RWPE2 (cell line): ENCODE measurements at regions not wholly inside any gene's neighbourhood (a gene's known extent, or its start where the extent isn't known, plus 50 kb on each side); places are given as distances from the start of the nearest gene placed in this dataset.

Source experiments
- ATAC-seq: fragments of 200-7000 bp; cut with Tn5 transposase; 3 replicates; pipeline ENCODE4 v1.9.1; 2021; ENCODE audit warnings: low read depth
- DNase-seq: peaks from one replicate; pipeline ENCODE4 v3.0.0-alpha.2; 2020; ENCODE audit warnings: low spot score
- H3K27ac ChIP-seq: fragments of 450-650 bp; 2 replicates; pipeline ENCODE4 v1.5.1; 2017; ENCODE audit warnings: mild to moderate bottlenecking; ENCODE audit not compliant: poor library complexity, severe bottlenecking
- H3K27me3 ChIP-seq: fragments of 250-450 bp; sonication (Bioruptor Pico); 2 replicates; pipeline ENCODE4 v1.5.1; 2021; ENCODE audit warnings: mild to moderate bottlenecking, moderate library complexity; ENCODE audit not compliant: insufficient read depth, poor library complexity, severe bottlenecking
- H3K36me3 ChIP-seq: fragments of 250-450 bp; sonication (Bioruptor Pico); 2 replicates; pipeline ENCODE4 v1.5.1; 2020; ENCODE audit warnings: low read depth, mild to moderate bottlenecking, moderate library complexity
- H3K4me1 ChIP-seq: fragments of 250-450 bp; sonication (Bioruptor Pico); 2 replicates; pipeline ENCODE4 v1.5.1; 2021; ENCODE audit warnings: mild to moderate bottlenecking, moderate library complexity; ENCODE audit not compliant: insufficient read depth, poor library complexity, severe bottlenecking
- H3K4me3 ChIP-seq: fragments of 250-450 bp; sonication (Bioruptor Pico); 2 replicates; pipeline ENCODE4 v1.5.1; 2021; ENCODE audit warnings: mild to moderate bottlenecking, moderate library complexity; ENCODE audit not compliant: severe bottlenecking
- H3K9me3 ChIP-seq: fragments of 250-450 bp; sonication (Bioruptor Pico); 2 replicates; pipeline ENCODE4 v1.5.1; 2021; ENCODE audit warnings: mild to moderate bottlenecking, moderate library complexity; ENCODE audit not compliant: severe bottlenecking
- CTCF ChIP-seq: fragments of 450-650 bp; IDR thresholded peaks from one replicate; pipeline ENCODE4 v1.5.1; 2017; ENCODE audit warnings: mild to moderate bottlenecking, moderate library complexity; ENCODE audit not compliant: poor library complexity, severe bottlenecking

- ATAC-seq (no peak), DNase-seq (no peak)
- Histone ChIP-seq H3K4me3 (no peak overlapping the region), H3K9me3 (no peaks in the 10 kb centered on the region), H3K27me3 (no peaks in the 10 kb centered on the region), H3K36me3 (no peaks in the 10 kb centered on the region), H3K4me1 (no peaks in the 10 kb centered on the region), H3K27ac (no peak overlapping the region)
- TF ChIP-seq CTCF: no peak
Measured at GRCh38 chr14:53237488-53237887, 84.4 kb upstream of the DDHD1 start.

DNA sequence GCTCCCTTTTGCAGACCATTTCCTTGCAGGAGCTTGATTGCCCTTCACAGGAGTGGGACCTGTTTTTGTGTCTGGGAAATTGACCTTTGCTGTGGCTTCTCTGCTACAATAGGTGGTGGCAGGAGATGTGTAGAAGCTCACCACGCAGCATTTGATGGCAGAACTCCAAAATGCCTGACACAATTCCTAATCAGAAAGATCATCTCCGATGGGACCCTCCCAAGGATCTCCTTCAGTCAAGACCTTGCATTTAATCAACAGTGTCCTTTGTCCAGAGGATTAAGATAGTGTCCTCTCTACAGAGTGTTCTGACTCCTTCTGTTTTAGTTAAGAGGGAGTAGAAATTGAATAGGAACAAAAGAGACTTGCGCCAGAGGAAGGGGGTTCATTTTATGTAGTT lies 83.6 kb upstream of the DDHD1 start:
- Histone ChIP-seq H3K4me3 (no peak overlapping the region), H3K9me3 (no peaks in the 10 kb centered on the region), H3K36me3 (no peaks in the 10 kb centered on the region), H3K27ac (no peak overlapping the region), H3K4me1 (no peaks in the 10 kb centered on the region), H3K27me3 (no peaks in the 10 kb centered on the region)
- no peak for TF ChIP-seq CTCF
- ATAC-seq: no peak
- DNase-seq: no peak

DNA sequence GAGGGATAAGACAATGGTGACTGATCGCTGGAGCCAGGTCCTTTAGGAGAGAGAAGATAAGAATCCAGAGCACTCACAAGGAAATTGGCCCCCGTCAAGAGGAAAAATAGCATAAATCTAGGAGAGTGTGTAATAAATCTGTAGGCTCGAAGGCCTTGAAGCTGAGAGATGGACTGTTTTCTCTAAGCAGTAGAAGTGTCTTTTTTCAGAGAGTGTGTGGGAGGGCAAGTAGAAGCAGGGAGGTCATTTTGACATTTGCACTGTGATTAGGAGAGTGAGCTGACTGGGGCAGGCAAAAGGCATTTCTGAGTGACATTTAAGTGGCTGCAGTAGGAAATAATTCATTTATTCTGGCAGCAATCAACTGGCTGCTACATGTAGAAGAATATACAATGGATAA lies 78.0 kb upstream of the DDHD1 start:
- H3K36me3 ChIP-seq: no peaks in the 10 kb centered on the region
- H3K4me3 ChIP-seq: no peak overlapping the region
- no peak overlapping the region for H3K27ac ChIP-seq
- H3K9me3 ChIP-seq: no peaks in the 10 kb centered on the region
- DNase-seq: no peak
- no peaks in the 10 kb centered on the region for H3K4me1 ChIP-seq
- H3K27me3 ChIP-seq: no peaks in the 10 kb centered on the region
- TF ChIP-seq CTCF: no peak
- no peak for ATAC-seq

DNA sequence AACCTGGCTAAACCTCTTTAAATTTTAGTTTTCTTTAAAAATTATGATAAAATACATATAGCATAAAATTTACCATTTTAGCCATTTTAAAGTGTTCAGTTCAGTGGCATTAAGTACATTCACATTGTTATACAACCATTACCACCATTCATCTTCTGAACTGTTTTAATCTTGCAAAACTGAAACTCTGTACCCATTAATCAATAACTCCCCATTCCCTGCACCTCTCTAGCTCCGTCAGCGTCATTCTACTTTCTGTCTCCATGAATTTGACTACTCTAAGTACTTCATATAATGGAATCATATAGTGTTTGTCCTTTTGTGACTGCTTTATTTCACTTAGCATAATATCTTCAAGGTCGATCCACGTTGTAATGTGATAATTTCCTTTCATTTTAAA lies 75.8 kb upstream of the DDHD1 start:
- no peaks in the 10 kb centered on the region for H3K36me3 ChIP-seq
- no peaks in the 10 kb centered on the region for H3K4me1 ChIP-seq
- no peak for TF ChIP-seq CTCF
- no peaks in the 10 kb centered on the region for H3K27me3 ChIP-seq
- peaks cover 3% of the 10 kb centered on the region for H3K9me3 ChIP-seq
- H3K27ac ChIP-seq: no peak overlapping the region
- DNase-seq (no peak), ATAC-seq (no peak)
- no peak overlapping the region for H3K4me3 ChIP-seq

GRCh38 chr14:53227154-53227718 lies 74.1 kb upstream of the DDHD1 start:
- ATAC-seq (no peak), DNase-seq (no peak)
- H3K27me3 ChIP-seq: no peaks in the 10 kb centered on the region
- H3K9me3 ChIP-seq: peaks cover 3% of the 10 kb centered on the region
- no peak overlapping the region for H3K4me3 ChIP-seq
- no peaks in the 10 kb centered on the region for H3K4me1 ChIP-seq
- TF ChIP-seq CTCF: no peak
- H3K27ac ChIP-seq: no peak overlapping the region
- no peaks in the 10 kb centered on the region for H3K36me3 ChIP-seq
